GM06990 (cell line): ENCODE measurements at regions not wholly inside any gene's neighbourhood (a gene's known extent, or its start where the extent isn't known, plus 50 kb on each side); places are given as distances from the start of the nearest gene placed in this dataset.

Experiments
- DNase-seq: peaks from one replicate; pipeline ENCODE4 v3.0.0-alpha.2; 2011; ENCODE audit not compliant: insufficient read length; ENCODE audit errors: extremely low read depth
- H3K27me3 ChIP-seq: replicated peaks from 2 replicates; pipeline ENCODE4 v1.6.0; 2011; ENCODE audit warnings: low read length; ENCODE audit not compliant: control insufficient read depth, insufficient read depth
- H3K36me3 ChIP-seq: 2 replicates; pipeline ENCODE4 v1.5.1; 2011; ENCODE audit warnings: low read length; ENCODE audit not compliant: control insufficient read depth, insufficient read depth
- H3K4me3 ChIP-seq: replicated peaks from 2 replicates; pipeline ENCODE4 v1.5.1; 2011; ENCODE audit warnings: low read depth, mild to moderate bottlenecking, control low read depth, low read length
- TF ChIP-seq, protein P1 (sequence below): IDR thresholded peaks from 2 replicates; pipeline ENCODE4 v1.5.1; 2011; ENCODE audit warnings: low read length, control low read depth, mild to moderate bottlenecking, inconsistent platforms; ENCODE audit not compliant: insufficient read depth, poor library complexity, severe bottlenecking

DNA sequence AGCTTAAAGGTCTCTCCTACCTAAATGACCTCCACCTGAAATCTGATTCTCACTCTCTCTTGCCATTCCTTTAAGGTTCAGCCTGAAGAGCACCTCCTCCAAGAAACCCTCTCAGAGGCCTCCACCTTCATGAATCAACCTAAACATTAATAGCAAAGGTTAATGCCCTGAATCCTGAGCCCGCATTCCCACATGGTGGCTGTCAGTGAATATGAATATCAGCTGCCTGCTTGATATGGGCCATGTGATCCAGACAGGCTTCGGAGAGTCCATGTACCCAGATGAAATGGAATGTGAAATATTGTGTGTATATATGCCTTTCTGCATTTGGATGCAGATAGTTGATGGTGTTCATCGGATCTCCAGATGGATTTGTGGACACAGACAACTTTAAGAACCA lies 317.5 kb downstream of the TOX3 start:
- Histone ChIP-seq H3K4me3 (no peak overlapping the region), H3K36me3 (no peaks in the 10 kb centered on the region), H3K27me3 (no peaks in the 10 kb centered on the region)
- TF ChIP-seq, protein P1, sequence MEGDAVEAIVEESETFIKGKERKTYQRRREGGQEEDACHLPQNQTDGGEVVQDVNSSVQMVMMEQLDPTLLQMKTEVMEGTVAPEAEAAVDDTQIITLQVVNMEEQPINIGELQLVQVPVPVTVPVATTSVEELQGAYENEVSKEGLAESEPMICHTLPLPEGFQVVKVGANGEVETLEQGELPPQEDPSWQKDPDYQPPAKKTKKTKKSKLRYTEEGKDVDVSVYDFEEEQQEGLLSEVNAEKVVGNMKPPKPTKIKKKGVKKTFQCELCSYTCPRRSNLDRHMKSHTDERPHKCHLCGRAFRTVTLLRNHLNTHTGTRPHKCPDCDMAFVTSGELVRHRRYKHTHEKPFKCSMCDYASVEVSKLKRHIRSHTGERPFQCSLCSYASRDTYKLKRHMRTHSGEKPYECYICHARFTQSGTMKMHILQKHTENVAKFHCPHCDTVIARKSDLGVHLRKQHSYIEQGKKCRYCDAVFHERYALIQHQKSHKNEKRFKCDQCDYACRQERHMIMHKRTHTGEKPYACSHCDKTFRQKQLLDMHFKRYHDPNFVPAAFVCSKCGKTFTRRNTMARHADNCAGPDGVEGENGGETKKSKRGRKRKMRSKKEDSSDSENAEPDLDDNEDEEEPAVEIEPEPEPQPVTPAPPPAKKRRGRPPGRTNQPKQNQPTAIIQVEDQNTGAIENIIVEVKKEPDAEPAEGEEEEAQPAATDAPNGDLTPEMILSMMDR, result no peak
- no peak for DNase-seq

DNA sequence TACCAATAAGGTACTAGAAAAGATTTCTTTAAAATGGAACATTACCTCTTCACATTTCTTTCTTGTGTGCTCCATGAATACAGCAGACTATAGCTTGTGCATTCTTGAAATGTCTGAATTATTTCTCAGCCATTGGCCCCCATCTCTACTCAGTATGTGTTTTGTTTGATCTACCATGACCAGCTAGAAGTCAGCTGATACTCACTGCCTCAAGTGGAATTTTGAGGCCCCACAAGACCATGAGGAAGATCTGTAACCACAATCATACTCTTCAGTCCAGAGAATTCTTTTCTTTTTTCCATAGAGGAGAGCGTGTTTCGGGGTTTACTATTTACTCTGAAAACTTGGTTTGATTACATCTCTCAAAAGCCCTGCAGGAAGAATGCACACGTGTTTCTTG lies 319.1 kb downstream of the TOX3 start:
- TF ChIP-seq, protein P1, result no peak
- no peak for DNase-seq

DNA sequence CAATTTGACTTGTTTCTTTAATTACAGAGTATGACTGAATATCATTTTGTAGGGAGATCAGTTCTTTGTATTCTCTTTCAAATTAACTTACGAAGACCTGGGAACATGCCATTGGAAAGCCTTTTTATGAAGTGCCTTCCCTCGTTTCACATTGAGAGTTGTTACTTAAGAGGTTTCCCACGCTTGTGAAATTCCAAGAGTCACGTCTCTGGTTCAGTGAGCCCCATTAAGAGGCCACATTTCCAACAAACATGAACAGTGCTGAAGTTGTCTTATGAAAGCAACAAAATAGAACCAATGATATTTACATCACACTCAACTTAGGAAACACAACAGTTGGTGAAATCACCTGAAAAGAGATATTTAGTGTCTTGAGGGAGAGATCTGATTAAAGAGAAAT lies 334.1 kb downstream of the TOX3 start:
- TF ChIP-seq, protein P1, result no peak
- no peaks in the 10 kb centered on the region for H3K36me3 ChIP-seq
- no peaks in the 10 kb centered on the region for H3K27me3 ChIP-seq
- no peak for DNase-seq
- H3K4me3 ChIP-seq, result no peak overlapping the region

More for the DNA sequence above, 319.1 kb downstream of the TOX3 start:
- Histone ChIP-seq H3K4me3 (no peak overlapping the region), H3K36me3 (no peaks in the 10 kb centered on the region), H3K27me3 (no peaks in the 10 kb centered on the region)

DNA sequence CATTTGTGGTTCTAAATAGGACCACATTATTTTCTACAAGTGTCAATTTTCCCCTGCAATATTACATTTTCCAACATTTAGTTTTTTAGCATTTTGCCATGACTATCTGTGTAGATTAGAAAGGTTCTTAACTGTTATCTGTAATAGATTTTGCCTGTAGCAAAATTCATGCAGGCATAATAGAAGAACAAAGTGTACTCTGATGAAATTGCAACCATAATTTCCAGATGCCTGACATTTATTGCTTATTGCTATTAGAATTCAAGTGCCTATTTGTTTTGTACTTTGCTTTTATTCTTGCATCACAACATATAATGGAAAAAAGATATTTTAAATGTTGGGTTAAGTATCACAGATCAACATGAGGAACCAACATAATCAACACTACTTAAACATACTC lies 337.7 kb downstream of the TOX3 start:
- H3K36me3 ChIP-seq, result no peaks in the 10 kb centered on the region
- H3K27me3 ChIP-seq, result no peaks in the 10 kb centered on the region
- TF ChIP-seq, protein P1, result no peak
- DNase-seq, result no peak
- no peak overlapping the region for H3K4me3 ChIP-seq

DNA sequence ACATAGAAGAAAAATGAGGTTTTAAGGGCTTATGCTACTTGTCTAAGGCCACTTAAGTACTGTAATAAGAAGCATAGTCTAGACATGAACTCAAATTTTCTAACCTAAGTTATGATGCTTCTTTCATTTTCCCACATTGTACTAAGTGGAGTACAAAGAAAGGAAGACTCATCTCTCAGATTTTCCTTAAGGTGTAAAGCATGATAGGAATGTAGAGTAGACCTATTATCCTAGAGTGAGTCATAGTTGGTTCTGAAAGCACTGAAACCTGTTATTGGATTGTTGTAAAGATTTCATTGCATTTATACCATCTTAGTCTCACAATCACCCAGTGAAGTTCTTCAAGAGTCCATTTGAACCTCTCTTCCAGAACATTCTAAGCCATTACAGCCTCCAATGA lies 343.8 kb downstream of the TOX3 start:
- TF ChIP-seq, protein P1, result no peak
- Histone ChIP-seq H3K27me3 (no peaks in the 10 kb centered on the region), H3K36me3 (no peaks in the 10 kb centered on the region), H3K4me3 (no peak overlapping the region)
- no peak for DNase-seq

DNA sequence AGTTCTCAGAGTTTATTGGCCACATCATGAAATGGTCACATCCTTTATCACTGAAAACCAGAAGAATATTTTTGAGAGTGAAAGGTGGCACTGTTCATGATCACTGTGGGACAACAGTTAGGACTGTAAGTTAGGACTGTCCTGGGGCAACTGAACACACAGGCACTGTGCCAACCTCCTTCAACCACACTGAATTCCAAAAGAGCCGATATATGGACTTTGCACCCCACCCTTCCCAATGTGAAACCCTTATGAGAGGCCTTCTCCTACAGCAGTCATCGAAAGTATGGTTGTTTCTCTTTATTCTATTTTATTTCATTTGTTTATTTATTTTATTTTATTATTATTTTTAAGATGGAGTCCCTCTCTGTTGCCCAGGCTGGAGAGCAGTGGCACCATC lies 353.5 kb downstream of the TOX3 start:
- H3K4me3 ChIP-seq, result no peak overlapping the region
- TF ChIP-seq, protein P1, result no peak
- H3K36me3 ChIP-seq, result no peaks in the 10 kb centered on the region
- H3K27me3 ChIP-seq, result no peaks in the 10 kb centered on the region
- no peak for DNase-seq
